ENCODE measurements at regions not wholly inside any gene's neighbourhood (a gene's known extent, or its start where the extent isn't known, plus 50 kb on each side); places are given as distances from the start of the nearest gene placed in this dataset.

- TF ChIP-seq, protein P1, sequence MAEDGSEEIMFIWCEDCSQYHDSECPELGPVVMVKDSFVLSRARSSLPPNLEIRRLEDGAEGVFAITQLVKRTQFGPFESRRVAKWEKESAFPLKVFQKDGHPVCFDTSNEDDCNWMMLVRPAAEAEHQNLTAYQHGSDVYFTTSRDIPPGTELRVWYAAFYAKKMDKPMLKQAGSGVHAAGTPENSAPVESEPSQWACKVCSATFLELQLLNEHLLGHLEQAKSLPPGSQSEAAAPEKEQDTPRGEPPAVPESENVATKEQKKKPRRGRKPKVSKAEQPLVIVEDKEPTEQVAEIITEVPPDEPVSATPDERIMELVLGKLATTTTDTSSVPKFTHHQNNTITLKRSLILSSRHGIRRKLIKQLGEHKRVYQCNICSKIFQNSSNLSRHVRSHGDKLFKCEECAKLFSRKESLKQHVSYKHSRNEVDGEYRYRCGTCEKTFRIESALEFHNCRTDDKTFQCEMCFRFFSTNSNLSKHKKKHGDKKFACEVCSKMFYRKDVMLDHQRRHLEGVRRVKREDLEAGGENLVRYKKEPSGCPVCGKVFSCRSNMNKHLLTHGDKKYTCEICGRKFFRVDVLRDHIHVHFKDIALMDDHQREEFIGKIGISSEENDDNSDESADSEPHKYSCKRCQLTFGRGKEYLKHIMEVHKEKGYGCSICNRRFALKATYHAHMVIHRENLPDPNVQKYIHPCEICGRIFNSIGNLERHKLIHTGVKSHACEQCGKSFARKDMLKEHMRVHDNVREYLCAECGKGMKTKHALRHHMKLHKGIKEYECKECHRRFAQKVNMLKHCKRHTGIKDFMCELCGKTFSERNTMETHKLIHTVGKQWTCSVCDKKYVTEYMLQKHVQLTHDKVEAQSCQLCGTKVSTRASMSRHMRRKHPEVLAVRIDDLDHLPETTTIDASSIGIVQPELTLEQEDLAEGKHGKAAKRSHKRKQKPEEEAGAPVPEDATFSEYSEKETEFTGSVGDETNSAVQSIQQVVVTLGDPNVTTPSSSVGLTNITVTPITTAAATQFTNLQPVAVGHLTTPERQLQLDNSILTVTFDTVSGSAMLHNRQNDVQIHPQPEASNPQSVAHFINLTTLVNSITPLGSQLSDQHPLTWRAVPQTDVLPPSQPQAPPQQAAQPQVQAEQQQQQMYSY (CRISPR knock-in tag; IDR thresholded peaks at IDR 0.05): no peak
- TF ChIP-seq HCFC1 (IDR thresholded peaks at IDR 0.05; ENCODE audit: low read length) (no peak), POU2F2 (IDR thresholded peaks at IDR 0.05; ENCODE audit: borderline replicate concordance, low read depth, low read length) (no peak), CBX5 (IDR thresholded peaks at IDR 0.05; ENCODE audit: low read depth) (no peak), POLR2A (IDR thresholded peaks at IDR 0.05; ENCODE audit: low read depth, low read length) (no peak), MEF2B (IDR thresholded peaks at IDR 0.05; ENCODE audit: partially characterized antibody, poor library complexity, severe bottlenecking) (no peak), TBL1XR1 (IDR thresholded peaks at IDR 0.05; ENCODE audit: low read depth, low read length) (no peak)
- TF ChIP-seq, protein P2, sequence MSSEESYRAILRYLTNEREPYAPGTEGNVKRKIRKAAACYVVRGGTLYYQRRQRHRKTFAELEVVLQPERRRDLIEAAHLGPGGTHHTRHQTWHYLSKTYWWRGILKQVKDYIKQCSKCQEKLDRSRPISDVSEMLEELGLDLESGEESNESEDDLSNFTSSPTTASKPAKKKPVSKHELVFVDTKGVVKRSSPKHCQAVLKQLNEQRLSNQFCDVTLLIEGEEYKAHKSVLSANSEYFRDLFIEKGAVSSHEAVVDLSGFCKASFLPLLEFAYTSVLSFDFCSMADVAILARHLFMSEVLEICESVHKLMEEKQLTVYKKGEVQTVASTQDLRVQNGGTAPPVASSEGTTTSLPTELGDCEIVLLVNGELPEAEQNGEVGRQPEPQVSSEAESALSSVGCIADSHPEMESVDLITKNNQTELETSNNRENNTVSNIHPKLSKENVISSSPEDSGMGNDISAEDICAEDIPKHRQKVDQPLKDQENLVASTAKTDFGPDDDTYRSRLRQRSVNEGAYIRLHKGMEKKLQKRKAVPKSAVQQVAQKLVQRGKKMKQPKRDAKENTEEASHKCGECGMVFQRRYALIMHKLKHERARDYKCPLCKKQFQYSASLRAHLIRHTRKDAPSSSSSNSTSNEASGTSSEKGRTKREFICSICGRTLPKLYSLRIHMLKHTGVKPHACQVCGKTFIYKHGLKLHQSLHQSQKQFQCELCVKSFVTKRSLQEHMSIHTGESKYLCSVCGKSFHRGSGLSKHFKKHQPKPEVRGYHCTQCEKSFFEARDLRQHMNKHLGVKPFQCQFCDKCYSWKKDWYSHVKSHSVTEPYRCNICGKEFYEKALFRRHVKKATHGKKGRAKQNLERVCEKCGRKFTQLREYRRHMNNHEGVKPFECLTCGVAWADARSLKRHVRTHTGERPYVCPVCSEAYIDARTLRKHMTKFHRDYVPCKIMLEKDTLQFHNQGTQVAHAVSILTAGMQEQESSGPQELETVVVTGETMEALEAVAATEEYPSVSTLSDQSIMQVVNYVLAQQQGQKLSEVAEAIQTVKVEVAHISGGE (CRISPR knock-in tag; IDR thresholded peaks at IDR 0.05): no peak
Observed at GRCh38 chr5:117662361-117662760, 1087.7 kb upstream of the SEMA6A start (continued).

All from GM12878 (cell line).